HG02885 (cell line): ENCODE measurements at regions not wholly inside any gene's neighbourhood (a gene's known extent, or its start where the extent isn't known, plus 50 kb on each side); places are given as distances from the start of the nearest gene placed in this dataset.
"Not testable (repeated sequence)": the region's sequence is repeated elsewhere in the genome, so short reads cannot be mapped to it uniquely, and the experiment has no call there.

Source experiments
- ATAC-seq: cut with Tn5 transposase; IDR thresholded peaks from one replicate; pipeline ENCODE4 v1.9.1; 2021; ENCODE audit warnings: mild to moderate bottlenecking; ENCODE audit not compliant: unreplicated experiment, poor library complexity

DNA sequence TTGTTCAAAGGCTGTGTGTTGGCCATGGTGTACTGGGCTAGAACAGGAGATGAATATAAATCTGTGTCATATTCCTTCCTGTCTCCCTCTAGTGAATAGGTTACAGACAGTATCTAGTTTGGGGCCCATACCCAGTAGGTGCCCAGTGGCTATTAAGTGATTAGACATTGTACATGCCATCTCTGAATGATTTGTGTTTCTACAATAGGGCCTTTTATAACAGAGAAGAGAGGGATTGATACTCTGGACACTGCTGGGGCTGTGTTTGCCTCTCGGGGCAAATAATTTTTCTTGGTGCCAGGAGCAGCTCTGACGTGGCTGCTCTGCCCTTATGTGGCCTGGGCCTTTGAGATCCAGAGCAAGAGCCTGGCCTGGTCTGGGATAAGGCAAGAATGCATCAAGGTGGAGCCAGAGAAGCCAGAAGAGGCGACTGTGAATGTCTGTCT lies 403.1 kb downstream of the SPRY2 start:
- ATAC-seq = no peak

GRCh38 chr13:79937311-79937710 lies 403.6 kb downstream of the SPRY2 start:
- ATAC-seq = no peak

GRCh38 chr13:79936368-79937136 lies 404.4 kb downstream of the SPRY2 start:
- no peak for ATAC-seq

DNA sequence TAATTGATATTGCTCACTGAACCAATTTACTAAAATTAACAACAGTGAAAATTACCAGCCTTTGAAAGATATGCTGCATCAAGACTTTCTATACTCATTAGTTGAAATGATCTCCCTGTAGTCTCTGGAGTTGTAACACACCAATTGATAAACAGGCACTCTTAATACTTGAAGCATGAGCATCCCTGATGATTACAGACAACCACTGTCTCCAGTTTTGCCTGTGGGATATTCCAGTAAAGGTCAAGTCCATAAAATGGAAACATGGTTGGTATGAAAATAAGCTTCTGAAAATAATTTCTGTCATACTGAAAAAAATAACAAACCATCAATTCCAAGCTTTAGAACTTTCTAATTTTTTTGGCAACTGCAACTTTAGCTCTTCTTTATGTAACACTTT lies 405.8 kb downstream of the SPRY2 start:
- no peak for ATAC-seq

DNA sequence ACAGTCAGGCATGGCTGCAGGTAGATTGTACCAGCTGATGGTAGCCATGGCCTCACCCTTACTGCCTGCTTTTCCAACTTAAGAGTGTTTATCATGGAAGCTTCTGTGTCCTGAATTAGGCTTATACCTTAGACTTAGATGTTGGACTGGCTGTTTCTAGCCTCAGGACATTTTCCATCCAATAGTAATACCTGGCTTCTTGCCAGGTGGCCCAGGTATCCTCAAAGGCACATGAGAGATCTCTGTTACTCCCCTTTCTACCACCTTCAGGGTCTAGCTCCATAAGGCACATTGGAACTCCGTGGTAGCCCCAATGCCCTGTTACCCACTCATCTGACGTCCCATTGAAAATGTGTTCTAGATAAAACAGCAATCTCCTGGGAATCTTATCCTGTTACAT lies 407.5 kb downstream of the SPRY2 start:
- no peak for ATAC-seq

- no peak for ATAC-seq
Measured at GRCh38 chr13:79932556-79932955, 408.4 kb downstream of the SPRY2 start.

- ATAC-seq = not testable (repeated sequence)
Measured at GRCh38 chr13:79923973-79924556, 416.9 kb downstream of the SPRY2 start.

DNA sequence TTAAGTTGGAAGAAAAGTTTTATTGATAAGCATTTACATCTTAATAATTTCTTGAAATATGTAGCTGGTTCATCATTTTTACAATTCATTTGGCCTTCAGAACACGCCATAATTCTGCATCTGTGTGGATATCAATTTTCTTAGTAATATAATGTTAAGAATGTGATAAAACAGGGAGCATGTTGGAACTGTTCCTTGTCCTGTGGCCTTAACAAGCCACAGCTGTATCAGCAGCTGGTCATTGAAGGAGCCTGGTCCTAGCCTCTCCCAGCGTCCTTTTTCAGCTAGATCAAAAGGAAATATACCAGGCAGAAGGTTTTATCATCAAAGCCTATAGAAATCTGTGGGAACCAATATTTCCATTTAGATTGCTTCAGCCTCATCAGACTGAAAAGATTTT lies 421.8 kb downstream of the SPRY2 start:
- ATAC-seq = no peak

GRCh38 chr13:79918620-79919019 lies 422.3 kb downstream of the SPRY2 start:
- no peak for ATAC-seq

GRCh38 chr13:79917628-79918027 lies 423.3 kb downstream of the SPRY2 start:
- no peak for ATAC-seq

DNA sequence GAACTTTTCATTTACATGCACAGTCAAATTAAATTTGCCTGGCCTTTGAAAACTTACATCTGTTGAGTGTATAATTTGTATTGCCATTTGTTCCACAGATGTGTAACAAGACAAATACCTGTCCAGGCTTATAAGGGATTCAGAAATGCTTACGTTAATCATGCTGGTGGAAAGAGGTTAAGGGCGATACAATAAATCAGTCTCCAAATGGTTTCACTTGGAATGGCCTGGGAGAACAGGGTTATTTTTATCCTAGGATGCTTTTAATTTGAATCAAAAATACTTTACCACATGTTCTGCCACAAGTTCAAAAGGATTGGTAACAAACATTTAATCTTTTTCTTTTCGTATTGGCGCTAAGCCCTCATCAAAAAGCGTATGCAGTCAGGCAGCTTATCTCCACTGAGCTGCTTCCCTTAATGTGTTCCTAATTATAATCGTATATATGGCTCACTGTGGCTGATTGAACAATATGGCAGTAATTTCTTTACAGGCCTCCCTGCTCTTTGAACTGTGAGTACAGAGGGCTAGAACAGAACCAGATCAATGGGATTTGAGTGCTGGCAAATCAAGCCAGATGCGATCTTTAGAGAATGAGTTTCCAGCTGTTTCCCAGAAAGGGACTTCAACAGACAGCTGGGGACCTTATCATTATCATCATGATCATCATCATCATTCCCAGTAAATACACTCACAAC lies 425.7 kb downstream of the SPRY2 start:
- no peak for ATAC-seq

- no peak for ATAC-seq
Measured at GRCh38 chr13:79913141-79913827, 427.6 kb downstream of the SPRY2 start.

DNA sequence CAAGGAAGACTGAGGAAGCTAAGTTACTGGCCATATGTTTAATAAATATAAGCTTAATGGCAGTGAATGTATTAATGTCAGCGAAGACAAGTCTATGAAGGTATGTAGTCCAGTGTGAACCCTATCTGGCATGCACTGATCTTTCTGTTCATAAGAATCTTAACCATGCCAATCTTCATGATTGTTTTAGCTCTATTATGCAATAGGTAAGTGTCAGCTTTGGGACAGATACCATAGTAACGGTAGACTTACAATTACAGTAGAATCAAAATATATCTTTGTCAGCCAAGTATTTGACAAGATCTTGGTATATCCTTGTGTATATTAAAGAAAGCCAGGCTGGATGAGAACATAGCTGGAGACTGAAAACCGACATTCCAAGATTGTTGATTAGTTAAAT lies 428.5 kb downstream of the SPRY2 start:
- no peak for ATAC-seq

GRCh38 chr13:79910875-79911540 lies 429.9 kb downstream of the SPRY2 start:
- ATAC-seq = no peak

DNA sequence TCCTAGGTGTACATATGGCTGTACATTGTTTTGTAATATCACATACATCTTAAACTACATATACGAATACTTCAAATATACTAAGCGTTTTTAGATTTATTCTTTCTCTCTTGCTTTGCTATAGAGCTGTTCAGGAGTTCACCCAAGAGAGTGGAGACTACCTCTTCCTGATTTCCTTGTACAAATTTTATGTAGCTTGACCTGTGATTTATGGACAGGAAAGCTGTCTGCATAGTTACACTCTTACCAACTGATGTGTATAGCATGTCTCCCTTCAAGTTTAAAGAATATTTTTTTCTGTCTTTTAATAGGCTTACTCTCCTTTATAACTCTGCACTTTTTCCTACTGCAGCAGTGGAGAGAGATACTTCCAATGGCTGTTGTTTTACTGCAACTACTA lies 428.7 kb downstream of the NDFIP2 start:
- ATAC-seq = no peak

GRCh38 chr13:79908381-79908780 lies 427.4 kb downstream of the NDFIP2 start:
- no peak for ATAC-seq

GRCh38 chr13:79907527-79907926 lies 426.6 kb downstream of the NDFIP2 start:
- no peak for ATAC-seq

DNA sequence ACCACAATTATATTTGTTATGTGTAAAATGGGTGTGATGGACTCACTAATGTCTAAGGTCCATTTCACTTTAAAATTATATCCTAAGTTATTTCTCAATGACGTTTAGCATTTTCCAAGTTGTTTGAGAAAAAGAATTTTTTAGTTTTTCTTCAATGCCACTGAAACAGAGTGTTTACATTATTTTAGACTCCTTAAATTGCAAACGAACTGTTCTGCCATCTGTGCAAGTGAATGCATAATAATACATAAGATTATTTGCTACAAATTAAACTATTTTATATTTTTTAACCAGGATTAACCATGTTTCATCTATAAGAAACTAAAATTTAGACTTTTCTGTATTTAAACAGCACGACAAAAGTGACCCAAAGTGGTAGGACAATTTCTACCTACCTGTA lies 425.4 kb downstream of the NDFIP2 start:
- no peak for ATAC-seq

DNA sequence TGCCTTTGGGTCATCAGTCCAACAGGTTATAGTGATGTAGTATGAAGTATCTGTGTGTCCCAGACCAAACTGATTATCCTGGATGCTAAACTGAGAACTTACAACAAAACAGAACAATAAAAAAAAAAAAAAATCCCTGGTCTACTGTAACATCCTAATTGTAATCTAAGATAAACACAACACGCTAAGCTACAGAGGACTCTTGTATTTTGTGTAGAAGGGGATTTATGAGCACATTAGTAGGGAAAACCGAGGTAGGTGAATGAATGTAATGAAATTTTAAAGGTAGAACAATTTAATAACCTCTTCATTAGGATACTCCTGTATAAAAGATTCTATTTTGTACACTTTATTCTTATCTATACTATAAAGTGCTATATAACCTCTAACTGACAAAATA lies 424.1 kb downstream of the NDFIP2 start:
- no peak for ATAC-seq

DNA sequence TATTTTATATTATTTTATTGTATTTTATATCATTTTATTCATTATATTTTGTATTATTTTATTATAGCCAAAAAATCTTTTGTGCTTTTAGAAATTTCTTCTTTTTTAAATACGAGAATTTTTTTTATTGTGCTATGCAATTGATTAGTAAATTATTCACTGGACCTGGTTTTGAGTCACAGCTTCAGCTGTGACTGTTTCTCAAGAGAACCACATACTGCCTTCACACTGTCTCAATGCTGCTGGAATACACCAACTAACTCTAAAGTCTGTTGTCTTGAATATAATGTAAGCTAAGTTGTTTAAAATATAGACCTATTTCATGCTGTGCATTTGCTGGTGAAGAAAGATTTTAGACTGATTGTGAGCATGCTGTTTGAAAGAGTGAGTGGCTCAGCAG lies 423.6 kb downstream of the NDFIP2 start:
- ATAC-seq = no peak
